GM12878 (cell line): ENCODE measurements at regions not wholly inside any gene's neighbourhood (a gene's known extent, or its start where the extent isn't known, plus 50 kb on each side); places are given as distances from the start of the nearest gene placed in this dataset.

Source experiments
- ATAC-seq: fragments of 200-7000 bp; cut with Tn5 transposase; 3 replicates; pipeline ENCODE4 v1.9.1; 2020; ENCODE audit warnings: mild to moderate bottlenecking, moderate library complexity
- BruUV-seq: library from RNA; stranded (reverse); fragments of 400-500 nt; replicated peaks from 2 replicates; lab custom pipeline; 2021; lab: Mats Ljungman, UMichigan
- CTCF ChIA-PET: fragments of 300-600 bp; sonication (Branson Sonifier 250); formaldehyde crosslinking; extraction: SDS; loops from one replicate; lab custom pipeline; 2021; ENCODE audit warnings: inconsistent platforms; lab: Yijun Ruan, JAX
- POLR2A ChIA-PET: fragments of 350-600 bp; formaldehyde crosslinking; extraction: SDS; loops from one replicate; lab custom pipeline; 2021; ENCODE audit warnings: inconsistent platforms; lab: Charles Lee
- RAD21 ChIA-PET: fragments of 300-600 bp; sonication (Branson Sonifier 250); formaldehyde crosslinking; loops from one replicate; lab custom pipeline; 2023; ENCODE audit warnings: antibody characterized with exemption; ENCODE audit not compliant: unreplicated experiment; lab: Charles Lee
- SMC1A ChIA-PET: fragments of 300-600 bp; sonication (Branson Sonifier 250); formaldehyde crosslinking; loops from one replicate; lab custom pipeline; 2023; ENCODE audit not compliant: unreplicated experiment, uncharacterized antibody; lab: Charles Lee
- DNase-seq: peaks from one replicate; pipeline ENCODE4 v3.0.0-alpha.2; 2011; ENCODE audit warnings: low read depth, low spot score
- FAIRE-seq: peaks from 3 replicates; lab custom pipeline; 2011; peaks lifted over from hg19 to GRCh38; lab: Jason Lieb, UNC
- H2AFZ ChIP-seq: 2 replicates; pipeline ENCODE4 v1.6.0; 2011; ENCODE audit warnings: low read depth, low read length, control low read depth; ENCODE audit not compliant: control insufficient read depth
- H3K27ac ChIP-seq: 2 replicates; pipeline ENCODE4 v1.5.1; 2011; ENCODE audit warnings: control low read depth; ENCODE audit not compliant: control insufficient read depth, insufficient read depth
- H3K27me3 ChIP-seq, 2 experiments: replicated peaks in 1 of 2; 2 replicates each; pipeline versions ENCODE4 v1.6.0 to v1.6.1; 2011; ENCODE audit warnings: low read length in 1 of 2; ENCODE audit not compliant: control insufficient read depth in 2 of 2, insufficient read depth in 2 of 2
- H3K36me3 ChIP-seq, 2 experiments: 2 replicates each; pipeline ENCODE4 v1.5.1; 2011; ENCODE audit warnings: low read length in 1 of 2; ENCODE audit not compliant: control insufficient read depth in 2 of 2, insufficient read depth in 2 of 2
- H3K4me1 ChIP-seq: 2 replicates; pipeline ENCODE4 v1.6.1; 2011; ENCODE audit warnings: mild to moderate bottlenecking, low read length, moderate library complexity, mixed read lengths; ENCODE audit not compliant: control insufficient read depth, insufficient read depth
- H3K4me2 ChIP-seq: 2 replicates; pipeline ENCODE4 v1.6.0; 2011; ENCODE audit warnings: control low read depth; ENCODE audit not compliant: control insufficient read depth, insufficient read depth
- H3K4me3 ChIP-seq: fragments of 200-600 bp; sonication (generic); 2 replicates; pipeline ENCODE4 v1.5.1; 2016
- H3K79me2 ChIP-seq: 2 replicates; pipeline ENCODE4 v1.6.0; 2011; ENCODE audit warnings: low read length; ENCODE audit not compliant: control insufficient read depth, insufficient read depth
- H3K9ac ChIP-seq: 2 replicates; pipeline ENCODE4 v1.8.0; 2011; ENCODE audit warnings: low read length, control low read depth, mixed read lengths; ENCODE audit not compliant: control insufficient read depth, insufficient read depth
- H3K9me3 ChIP-seq: replicated peaks from 3 replicates; pipeline ENCODE4 v1.5.1; 2011; ENCODE audit warnings: mild to moderate bottlenecking, low read length; ENCODE audit not compliant: control insufficient read depth, insufficient read depth
- H4K20me1 ChIP-seq: 2 replicates; pipeline ENCODE4 v1.6.0; 2011; ENCODE audit not compliant: control insufficient read depth, insufficient read depth
- EZH2 ChIP-seq: IDR thresholded peaks from 2 replicates; pipeline ENCODE4 v1.6.1; 2012; ENCODE audit warnings: low read depth, mild to moderate bottlenecking, control low read depth, inconsistent platforms, low read length, borderline replicate concordance; ENCODE audit not compliant: control insufficient read depth
- FOXM1 ChIP-seq: IDR thresholded peaks from 2 replicates; pipeline ENCODE4 v1.6.1; 2012; ENCODE audit warnings: low read depth, mild to moderate bottlenecking, inconsistent platforms, low read length, moderate library complexity
- KDM1A ChIP-seq: fragments of 200-600 bp; sonication (generic); IDR thresholded peaks from 2 replicates; pipeline ENCODE4 v1.6.1; 2016; ENCODE audit warnings: borderline replicate concordance
- STAT3 ChIP-seq: IDR thresholded peaks from 2 replicates; pipeline ENCODE4 v1.6.1; 2011; ENCODE audit warnings: low read depth, low read length, improper control_type of control experiment
- TCF12 ChIP-seq: IDR thresholded peaks from 2 replicates; pipeline ENCODE4 v1.6.1; 2011; ENCODE audit warnings: low read depth, mild to moderate bottlenecking, low read length
- ZBED1 ChIP-seq: IDR thresholded peaks from 2 replicates; pipeline ENCODE4 v1.6.1; 2016; ENCODE audit warnings: borderline replicate concordance
- ZNF24 ChIP-seq: fragments of 450-650 bp; IDR thresholded peaks from 2 replicates; pipeline ENCODE4 v1.6.1; 2017; ENCODE audit warnings: antibody characterized with exemption, mild to moderate bottlenecking
- WGBS: methylation state at CpG from one replicate; pipeline ENCODE4 v1.1.6; 2016; ENCODE audit warnings: low lambda C conversion rate; ENCODE audit not compliant: insufficient replicate concordance, insufficient coverage; ENCODE audit errors: missing lambda C conversion rate; 5-methylcytosine and 5-hydroxymethylcytosine counted together
- in situ Hi-C: fragments of 300-500 bp; cut with MboI; formaldehyde crosslinking; loops from 9 replicates; pipeline ENCODE4 v1.14.3; 2018; ENCODE audit warnings: mixed read lengths
- intact Hi-C: fragments of 100-400 bp; cut with micrococcal nuclease; formaldehyde crosslinking; loops from one replicate; pipeline ENCODE4 v1.14.2; 2022; ENCODE audit not compliant: unreplicated experiment
- TF ChIP-seq, protein P1 (sequence below): fragments of 150-350 bp; IDR thresholded peaks from 2 replicates; pipeline ENCODE4 v1.6.1; 2014; ENCODE audit warnings: mild to moderate bottlenecking, low read depth, low read length
- TF ChIP-seq, protein P2 (sequence below): IDR thresholded peaks from 2 replicates; pipeline ENCODE4 v1.6.1; 2012; ENCODE audit warnings: low read depth, low read length, improper control_type of control experiment
- TF ChIP-seq, protein P3 (sequence below): fragments of 450-650 bp; IDR thresholded peaks from 2 replicates; pipeline ENCODE4 v1.6.1; 2017; ENCODE audit warnings: antibody characterized with exemption, mild to moderate bottlenecking, moderate library complexity
- TF ChIP-seq, protein P4 (sequence below): IDR thresholded peaks from 2 replicates; pipeline ENCODE4 v1.6.1; 2011; ENCODE audit warnings: low read depth, low read length, improper control_type of control experiment, borderline replicate concordance

DNA sequence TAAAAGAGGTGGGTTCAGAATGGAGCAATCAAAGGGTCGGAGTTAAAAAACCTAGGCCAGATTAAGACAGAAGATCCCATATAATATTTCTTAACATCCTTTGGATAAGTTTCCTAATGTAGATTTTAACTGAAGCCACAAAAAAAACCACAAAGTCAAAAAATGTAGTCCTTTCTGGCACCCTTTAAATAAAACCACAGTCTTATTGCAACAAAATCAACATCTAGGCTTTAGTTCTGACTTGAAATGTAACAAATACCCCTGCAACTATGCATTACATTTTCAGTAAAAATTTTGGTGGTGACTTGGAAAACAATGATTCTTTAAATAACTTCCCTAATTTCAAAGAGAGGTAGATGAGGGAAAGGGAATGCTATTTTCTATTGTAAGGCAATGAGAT lies 109.2 kb downstream of the PSAT1 start (continued):
- TF ChIP-seq, protein P1, sequence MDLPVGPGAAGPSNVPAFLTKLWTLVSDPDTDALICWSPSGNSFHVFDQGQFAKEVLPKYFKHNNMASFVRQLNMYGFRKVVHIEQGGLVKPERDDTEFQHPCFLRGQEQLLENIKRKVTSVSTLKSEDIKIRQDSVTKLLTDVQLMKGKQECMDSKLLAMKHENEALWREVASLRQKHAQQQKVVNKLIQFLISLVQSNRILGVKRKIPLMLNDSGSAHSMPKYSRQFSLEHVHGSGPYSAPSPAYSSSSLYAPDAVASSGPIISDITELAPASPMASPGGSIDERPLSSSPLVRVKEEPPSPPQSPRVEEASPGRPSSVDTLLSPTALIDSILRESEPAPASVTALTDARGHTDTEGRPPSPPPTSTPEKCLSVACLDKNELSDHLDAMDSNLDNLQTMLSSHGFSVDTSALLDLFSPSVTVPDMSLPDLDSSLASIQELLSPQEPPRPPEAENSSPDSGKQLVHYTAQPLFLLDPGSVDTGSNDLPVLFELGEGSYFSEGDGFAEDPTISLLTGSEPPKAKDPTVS: no peak
- TF ChIP-seq, protein P2, sequence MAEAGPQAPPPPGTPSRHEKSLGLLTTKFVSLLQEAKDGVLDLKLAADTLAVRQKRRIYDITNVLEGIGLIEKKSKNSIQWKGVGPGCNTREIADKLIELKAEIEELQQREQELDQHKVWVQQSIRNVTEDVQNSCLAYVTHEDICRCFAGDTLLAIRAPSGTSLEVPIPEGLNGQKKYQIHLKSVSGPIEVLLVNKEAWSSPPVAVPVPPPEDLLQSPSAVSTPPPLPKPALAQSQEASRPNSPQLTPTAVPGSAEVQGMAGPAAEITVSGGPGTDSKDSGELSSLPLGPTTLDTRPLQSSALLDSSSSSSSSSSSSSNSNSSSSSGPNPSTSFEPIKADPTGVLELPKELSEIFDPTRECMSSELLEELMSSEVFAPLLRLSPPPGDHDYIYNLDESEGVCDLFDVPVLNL: no peak
- no peak for TF ChIP-seq EZH2
- TF ChIP-seq KDM1A: no peak
- TF ChIP-seq, all 136 proteins: peak for 0

DNA sequence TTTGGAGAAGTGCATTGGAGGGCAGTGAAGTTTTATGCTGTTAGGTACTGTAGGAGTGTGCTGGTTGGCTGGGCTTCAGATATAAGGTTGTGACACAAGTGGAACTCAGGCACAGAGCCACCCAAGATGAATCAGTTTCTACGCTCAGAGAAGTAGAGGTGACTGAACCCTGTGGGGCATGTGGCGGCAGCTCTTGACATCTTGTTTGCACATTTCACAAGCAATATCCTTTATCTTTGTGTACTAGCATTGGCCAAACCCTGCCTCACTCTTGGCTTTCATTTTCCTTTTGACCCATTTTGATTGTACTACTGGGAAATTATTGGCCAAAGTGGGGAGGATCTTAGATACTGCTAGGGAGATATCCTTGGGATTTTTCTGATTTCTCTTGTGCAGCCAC lies 110.0 kb downstream of the PSAT1 start:
- RAD21 ChIA-PET: no interaction called here
- TF ChIP-seq ZBED1 (no peak), TCF12 (no peak), ZNF24 (no peak), FOXM1 (no peak), STAT3 (no peak)
- TF ChIP-seq, protein P3, sequence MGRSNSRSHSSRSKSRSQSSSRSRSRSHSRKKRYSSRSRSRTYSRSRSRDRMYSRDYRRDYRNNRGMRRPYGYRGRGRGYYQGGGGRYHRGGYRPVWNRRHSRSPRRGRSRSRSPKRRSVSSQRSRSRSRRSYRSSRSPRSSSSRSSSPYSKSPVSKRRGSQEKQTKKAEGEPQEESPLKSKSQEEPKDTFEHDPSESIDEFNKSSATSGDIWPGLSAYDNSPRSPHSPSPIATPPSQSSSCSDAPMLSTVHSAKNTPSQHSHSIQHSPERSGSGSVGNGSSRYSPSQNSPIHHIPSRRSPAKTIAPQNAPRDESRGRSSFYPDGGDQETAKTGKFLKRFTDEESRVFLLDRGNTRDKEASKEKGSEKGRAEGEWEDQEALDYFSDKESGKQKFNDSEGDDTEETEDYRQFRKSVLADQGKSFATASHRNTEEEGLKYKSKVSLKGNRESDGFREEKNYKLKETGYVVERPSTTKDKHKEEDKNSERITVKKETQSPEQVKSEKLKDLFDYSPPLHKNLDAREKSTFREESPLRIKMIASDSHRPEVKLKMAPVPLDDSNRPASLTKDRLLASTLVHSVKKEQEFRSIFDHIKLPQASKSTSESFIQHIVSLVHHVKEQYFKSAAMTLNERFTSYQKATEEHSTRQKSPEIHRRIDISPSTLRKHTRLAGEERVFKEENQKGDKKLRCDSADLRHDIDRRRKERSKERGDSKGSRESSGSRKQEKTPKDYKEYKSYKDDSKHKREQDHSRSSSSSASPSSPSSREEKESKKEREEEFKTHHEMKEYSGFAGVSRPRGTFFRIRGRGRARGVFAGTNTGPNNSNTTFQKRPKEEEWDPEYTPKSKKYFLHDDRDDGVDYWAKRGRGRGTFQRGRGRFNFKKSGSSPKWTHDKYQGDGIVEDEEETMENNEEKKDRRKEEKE: no peak
- TF ChIP-seq, protein P4, sequence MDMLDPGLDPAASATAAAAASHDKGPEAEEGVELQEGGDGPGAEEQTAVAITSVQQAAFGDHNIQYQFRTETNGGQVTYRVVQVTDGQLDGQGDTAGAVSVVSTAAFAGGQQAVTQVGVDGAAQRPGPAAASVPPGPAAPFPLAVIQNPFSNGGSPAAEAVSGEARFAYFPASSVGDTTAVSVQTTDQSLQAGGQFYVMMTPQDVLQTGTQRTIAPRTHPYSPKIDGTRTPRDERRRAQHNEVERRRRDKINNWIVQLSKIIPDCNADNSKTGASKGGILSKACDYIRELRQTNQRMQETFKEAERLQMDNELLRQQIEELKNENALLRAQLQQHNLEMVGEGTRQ: no peak
- intact Hi-C loops: no loop called here
- Histone ChIP-seq H3K4me1 (no peaks in the 10 kb centered on the region), H2AFZ (no peak overlapping the region), H3K36me3 (no peaks in the 10 kb centered on the region), H3K27me3 (no peaks in the 10 kb centered on the region; a peak in 1 of 4 replicates), H3K79me2 (no peaks in the 10 kb centered on the region), H3K27ac (no peak overlapping the region), H3K4me2 (no peak overlapping the region), H4K20me1 (no peaks in the 10 kb centered on the region), H3K4me3 (no peak overlapping the region), H3K9ac (no peak overlapping the region), H3K9me3 (no peaks in the 10 kb centered on the region)
- ATAC-seq: no peak
- WGBS: 90% methylated on average over 2 of the region's 2 CpGs
- in situ Hi-C loops: no loop called here
- CTCF ChIA-PET: no interaction called here
- FAIRE-seq: no peak
- BruUV-seq: no TSS peak
- DNase-seq: no peak
- POLR2A ChIA-PET: no interaction called here
- SMC1A ChIA-PET: no interaction called here
